HPDE6-E6E7 (cell line): ENCODE measurements at regions not wholly inside any gene's neighbourhood (a gene's known extent, or its start where the extent isn't known, plus 50 kb on each side); places are given as distances from the start of the nearest gene placed in this dataset.

Experiments
- DNase-seq: peaks from one replicate; pipeline ENCODE4 v3.0.0; 2011; ENCODE audit warnings: missing footprints; ENCODE audit errors: extremely low spot score

- no peak for DNase-seq
Measured at GRCh38 chr7:112594397-112594796, 113.6 kb downstream of the LSMEM1 start.

- DNase-seq: peak; percentile 10
Measured at GRCh38 chr7:112596260-112596659, 115.5 kb downstream of the LSMEM1 start.

- no peak for DNase-seq
Measured at GRCh38 chr7:112596981-112597380, 116.2 kb downstream of the LSMEM1 start.

- no peak for DNase-seq
Measured at GRCh38 chr7:112603673-112604072, 122.9 kb downstream of the LSMEM1 start.

GRCh38 chr7:112610636-112611035 lies 129.8 kb downstream of the LSMEM1 start:
- DNase-seq: no peak

- no peak for DNase-seq
Measured at GRCh38 chr7:112615701-112616100, 134.9 kb downstream of the LSMEM1 start.

GRCh38 chr7:112616295-112616694 lies 135.5 kb downstream of the LSMEM1 start:
- DNase-seq: no peak

GRCh38 chr7:112619343-112619742 lies 138.6 kb downstream of the LSMEM1 start:
- no peak for DNase-seq

GRCh38 chr7:112622159-112622715 lies 141.4 kb downstream of the LSMEM1 start:
- no peak for DNase-seq

GRCh38 chr7:112624416-112624815 lies 143.6 kb downstream of the LSMEM1 start:
- no peak for DNase-seq

GRCh38 chr7:112630565-112630964 lies 149.8 kb downstream of the LSMEM1 start:
- no peak for DNase-seq

GRCh38 chr7:112634107-112634506 lies 153.3 kb downstream of the LSMEM1 start:
- DNase-seq: no peak

GRCh38 chr7:112635742-112636141 lies 154.5 kb downstream of the TMEM168 start:
- no peak for DNase-seq

GRCh38 chr7:112638675-112639400 lies 151.4 kb downstream of the TMEM168 start:
- DNase-seq: no peak

- no peak for DNase-seq
Measured at GRCh38 chr7:112640685-112641084, 149.5 kb downstream of the TMEM168 start.

GRCh38 chr7:112646783-112647182 lies 143.4 kb downstream of the TMEM168 start:
- DNase-seq: no peak

- DNase-seq: no peak
Measured at GRCh38 chr7:112648781-112649180, 141.4 kb downstream of the TMEM168 start.

GRCh38 chr7:112649560-112649959 lies 140.6 kb downstream of the TMEM168 start:
- DNase-seq: no peak

GRCh38 chr7:112654322-112655216 lies 135.6 kb downstream of the TMEM168 start:
- no peak for DNase-seq

- DNase-seq: peak; percentile 16
Measured at GRCh38 chr7:112665709-112666108, 124.5 kb downstream of the TMEM168 start.

GRCh38 chr7:112668561-112668960 lies 121.6 kb downstream of the TMEM168 start:
- no peak for DNase-seq

GRCh38 chr7:112669306-112669705 lies 120.9 kb downstream of the TMEM168 start:
- no peak for DNase-seq

GRCh38 chr7:112670193-112670592 lies 120.0 kb downstream of the TMEM168 start:
- DNase-seq: no peak
